Activated T-cell treated with anti-CD3 and anti-CD28 coated beads, Interleukin-2, amount 50 U/mL, for 24 hours (primary cell): ENCODE measurements at regions not wholly inside any gene's neighbourhood (a gene's known extent, or its start where the extent isn't known, plus 50 kb on each side); places are given as distances from the start of the nearest gene placed in this dataset.
"Not testable (repeated sequence)": the region's sequence is repeated elsewhere in the genome, so short reads cannot be mapped to it uniquely, and the experiment has no call there.

ENCODE experiments used
- DNase-seq: peaks from one replicate; pipeline ENCODE4 v3.0.0-alpha.2; 2020
- H3K27ac Mint-ChIP-seq: 2 replicates; pipeline ENCODE4 v1.8.0; 2020; ENCODE audit warnings: mild to moderate bottlenecking, mixed read lengths
- H3K27me3 Mint-ChIP-seq: 2 replicates; pipeline ENCODE4 v1.8.0; 2020; ENCODE audit warnings: mixed read lengths
- H3K36me3 Mint-ChIP-seq: 2 replicates; pipeline ENCODE4 v1.8.0; 2020; ENCODE audit warnings: low read depth, mixed read lengths
- H3K4me1 Mint-ChIP-seq: 2 replicates; pipeline ENCODE4 v1.8.0; 2020; ENCODE audit warnings: low read depth, mixed read lengths
- H3K4me3 Mint-ChIP-seq: 2 replicates; pipeline ENCODE4 v1.8.0; 2020; ENCODE audit warnings: mild to moderate bottlenecking, moderate library complexity, mixed read lengths
- H3K9me3 Mint-ChIP-seq: 2 replicates; pipeline ENCODE4 v1.8.0; 2020; ENCODE audit warnings: mixed read lengths

- Mint-ChIP-seq H3K9me3 (no peaks in the 10 kb centered on the region), H3K36me3 (no peaks in the 10 kb centered on the region), H3K27me3 (peaks cover 3% of the 10 kb centered on the region), H3K4me1 (no peaks in the 10 kb centered on the region), H3K4me3 (no peak overlapping the region), H3K27ac (no peak overlapping the region)
- no peak for DNase-seq
Measured at GRCh38 chr2:194697439-194697838, 959.6 kb upstream of the SLC39A10 start.

- Mint-ChIP-seq H3K27ac (no peak overlapping the region), H3K36me3 (no peaks in the 10 kb centered on the region), H3K4me1 (no peaks in the 10 kb centered on the region), H3K4me3 (no peak overlapping the region), H3K9me3 (no peaks in the 10 kb centered on the region), H3K27me3 (peaks cover 3% of the 10 kb centered on the region)
- no peak for DNase-seq
Measured at GRCh38 chr2:194696690-194697089, 960.3 kb upstream of the SLC39A10 start.

GRCh38 chr2:194686569-194686968 lies 970.5 kb upstream of the SLC39A10 start:
- Mint-ChIP-seq H3K27ac (no peak overlapping the region), H3K4me3 (no peak overlapping the region), H3K27me3 (no peaks in the 10 kb centered on the region), H3K4me1 (no peaks in the 10 kb centered on the region), H3K9me3 (no peaks in the 10 kb centered on the region), H3K36me3 (no peaks in the 10 kb centered on the region)
- no peak for DNase-seq

GRCh38 chr2:194674043-194674442 lies 983.0 kb upstream of the SLC39A10 start:
- H3K27ac Mint-ChIP-seq, result no peak overlapping the region
- no peaks in the 10 kb centered on the region for H3K36me3 Mint-ChIP-seq
- no peaks in the 10 kb centered on the region for H3K9me3 Mint-ChIP-seq
- no peak overlapping the region for H3K4me3 Mint-ChIP-seq
- H3K27me3 Mint-ChIP-seq, result no peaks in the 10 kb centered on the region
- DNase-seq, result no peak
- H3K4me1 Mint-ChIP-seq, result no peaks in the 10 kb centered on the region

GRCh38 chr2:194672994-194673393 lies 984.0 kb upstream of the SLC39A10 start:
- H3K36me3 Mint-ChIP-seq, result no peaks in the 10 kb centered on the region
- H3K4me1 Mint-ChIP-seq, result no peaks in the 10 kb centered on the region

GRCh38 chr2:194661431-194661830 lies 995.6 kb upstream of the SLC39A10 start:
- Mint-ChIP-seq H3K9me3 (no peaks in the 10 kb centered on the region), H3K36me3 (no peaks in the 10 kb centered on the region), H3K27ac (no peak overlapping the region), H3K4me3 (no peak overlapping the region), H3K27me3 (no peaks in the 10 kb centered on the region), H3K4me1 (no peaks in the 10 kb centered on the region)
- no peak for DNase-seq

More at GRCh38 chr2:194672994-194673393, 984.0 kb upstream of the SLC39A10 start:
- DNase-seq, result no peak
- Mint-ChIP-seq H3K27me3 (no peaks in the 10 kb centered on the region), H3K4me3 (no peak overlapping the region), H3K9me3 (no peaks in the 10 kb centered on the region), H3K27ac (no peak overlapping the region)

GRCh38 chr2:194639057-194639456 lies 1018.0 kb upstream of the SLC39A10 start:
- not testable (repeated sequence) for H3K36me3 Mint-ChIP-seq, H3K27me3 Mint-ChIP-seq, H3K27ac Mint-ChIP-seq, H3K4me1 Mint-ChIP-seq, H3K9me3 Mint-ChIP-seq, DNase-seq, H3K4me3 Mint-ChIP-seq

- no peaks in the 10 kb centered on the region for H3K36me3 Mint-ChIP-seq
- H3K4me1 Mint-ChIP-seq, result no peaks in the 10 kb centered on the region
- no peak for DNase-seq
- no peak overlapping the region for H3K27ac Mint-ChIP-seq
- no peaks in the 10 kb centered on the region for H3K9me3 Mint-ChIP-seq
- H3K4me3 Mint-ChIP-seq, result no peak overlapping the region
- H3K27me3 Mint-ChIP-seq, result no peaks in the 10 kb centered on the region
Measured at GRCh38 chr2:194621945-194622344, 1035.1 kb upstream of the SLC39A10 start.

- no peaks in the 10 kb centered on the region for H3K27me3 Mint-ChIP-seq
- no peaks in the 10 kb centered on the region for H3K4me1 Mint-ChIP-seq
- H3K36me3 Mint-ChIP-seq, result no peaks in the 10 kb centered on the region
- H3K4me3 Mint-ChIP-seq, result no peak overlapping the region
- no peak overlapping the region for H3K27ac Mint-ChIP-seq
- H3K9me3 Mint-ChIP-seq, result no peaks in the 10 kb centered on the region
- no peak for DNase-seq
Measured at GRCh38 chr2:194619366-194619765, 1037.7 kb upstream of the SLC39A10 start.

GRCh38 chr2:194618432-194618831 lies 1038.6 kb upstream of the SLC39A10 start:
- H3K36me3 Mint-ChIP-seq, result no peaks in the 10 kb centered on the region
- no peaks in the 10 kb centered on the region for H3K27me3 Mint-ChIP-seq
- no peak overlapping the region for H3K4me3 Mint-ChIP-seq
- H3K4me1 Mint-ChIP-seq, result no peaks in the 10 kb centered on the region
- no peaks in the 10 kb centered on the region for H3K9me3 Mint-ChIP-seq
- DNase-seq, result no peak
- H3K27ac Mint-ChIP-seq, result no peak overlapping the region

- DNase-seq, result no peak
- Mint-ChIP-seq H3K27me3 (no peaks in the 10 kb centered on the region), H3K4me3 (no peak overlapping the region), H3K4me1 (no peaks in the 10 kb centered on the region), H3K36me3 (no peaks in the 10 kb centered on the region), H3K27ac (no peak overlapping the region), H3K9me3 (no peaks in the 10 kb centered on the region)
Measured at GRCh38 chr2:194616334-194616733, 1040.7 kb upstream of the SLC39A10 start.

- H3K27me3 Mint-ChIP-seq, result no peaks in the 10 kb centered on the region
- H3K36me3 Mint-ChIP-seq, result no peaks in the 10 kb centered on the region
- no peak for DNase-seq
- H3K27ac Mint-ChIP-seq, result no peak overlapping the region
- H3K4me1 Mint-ChIP-seq, result no peaks in the 10 kb centered on the region
- H3K9me3 Mint-ChIP-seq, result peaks cover 3% of the 10 kb centered on the region
- H3K4me3 Mint-ChIP-seq, result no peak overlapping the region
Measured at GRCh38 chr2:194610297-194610696, 1046.7 kb upstream of the SLC39A10 start.

- Mint-ChIP-seq H3K9me3 (peaks cover 17% of the 10 kb centered on the region), H3K4me3 (no peak overlapping the region), H3K4me1 (no peaks in the 10 kb centered on the region), H3K27ac (no peak overlapping the region), H3K27me3 (no peaks in the 10 kb centered on the region), H3K36me3 (no peaks in the 10 kb centered on the region)
- no peak for DNase-seq
Measured at GRCh38 chr2:194603429-194603828, 1053.6 kb upstream of the SLC39A10 start.

- Mint-ChIP-seq H3K9me3 (peaks cover 17% of the 10 kb centered on the region), H3K36me3 (no peaks in the 10 kb centered on the region), H3K4me1 (no peaks in the 10 kb centered on the region), H3K27me3 (no peaks in the 10 kb centered on the region), H3K4me3 (no peak overlapping the region), H3K27ac (no peak overlapping the region)
- no peak for DNase-seq
Measured at GRCh38 chr2:194602750-194603149, 1054.3 kb upstream of the SLC39A10 start.

- no peaks in the 10 kb centered on the region for H3K4me1 Mint-ChIP-seq
- H3K27me3 Mint-ChIP-seq, result no peaks in the 10 kb centered on the region
- no peak for DNase-seq
- no peaks in the 10 kb centered on the region for H3K9me3 Mint-ChIP-seq
- H3K36me3 Mint-ChIP-seq, result no peaks in the 10 kb centered on the region
- H3K27ac Mint-ChIP-seq, result no peak overlapping the region
- H3K4me3 Mint-ChIP-seq, result no peak overlapping the region
Measured at GRCh38 chr2:194591192-194591591, 1065.8 kb upstream of the SLC39A10 start.

- Mint-ChIP-seq H3K27me3 (no peaks in the 10 kb centered on the region), H3K9me3 (no peaks in the 10 kb centered on the region), H3K4me1 (no peaks in the 10 kb centered on the region), H3K36me3 (no peaks in the 10 kb centered on the region), H3K27ac (no peak overlapping the region), H3K4me3 (no peak overlapping the region)
- DNase-seq, result no peak
Measured at GRCh38 chr2:194587739-194588270, 1069.2 kb upstream of the SLC39A10 start.
